Loucy (cell line): ENCODE measurements at regions not wholly inside any gene's neighbourhood (a gene's known extent, or its start where the extent isn't known, plus 50 kb on each side); places are given as distances from the start of the nearest gene placed in this dataset.

Experiments
- H2AFZ ChIP-seq: fragments of 200-600 bp; sonication (generic); 2 replicates; pipeline ENCODE4 v1.6.0; 2016; ENCODE audit warnings: antibody characterized with exemption, mild to moderate bottlenecking, low read length, moderate library complexity
- H3F3A ChIP-seq: fragments of 200-600 bp; 2 replicates; pipeline ENCODE4 v1.6.0; 2016; ENCODE audit warnings: antibody characterized with exemption, low read depth, mild to moderate bottlenecking
- H3K27me3 ChIP-seq: fragments of 200-600 bp; sonication (generic); 2 replicates; pipeline ENCODE4 v1.6.1; 2014; ENCODE audit warnings: low read length, mild to moderate bottlenecking; ENCODE audit not compliant: insufficient read depth, poor library complexity, severe bottlenecking
- H3K36me3 ChIP-seq: fragments of 200-600 bp; sonication (generic); 2 replicates; pipeline ENCODE4 v1.6.1; 2016; ENCODE audit warnings: low read length; ENCODE audit not compliant: insufficient read depth
- H3K4me1 ChIP-seq: fragments of 200-600 bp; sonication (generic); 2 replicates; pipeline ENCODE4 v1.5.1; 2014; ENCODE audit warnings: low read length, mild to moderate bottlenecking; ENCODE audit not compliant: insufficient read depth, poor library complexity, severe bottlenecking
- H3K4me2 ChIP-seq: fragments of 200-600 bp; sonication (generic); 2 replicates; pipeline ENCODE4 v1.6.0; 2014; ENCODE audit warnings: antibody characterized with exemption, low read length, low read depth, mild to moderate bottlenecking; ENCODE audit not compliant: poor library complexity, severe bottlenecking
- H3K4me3 ChIP-seq: fragments of 200-600 bp; sonication (generic); 2 replicates; pipeline ENCODE4 v1.5.1; 2014; ENCODE audit warnings: low read length, mild to moderate bottlenecking, mixed read lengths; ENCODE audit not compliant: poor library complexity, severe bottlenecking
- H3K79me2 ChIP-seq: fragments of 200-600 bp; sonication (generic); 2 replicates; pipeline ENCODE4 v1.6.1; 2014; ENCODE audit warnings: low read length; ENCODE audit not compliant: insufficient read depth
- H3K9ac ChIP-seq: fragments of 200-600 bp; sonication (generic); 2 replicates; pipeline ENCODE4 v1.6.0; 2014; ENCODE audit warnings: mild to moderate bottlenecking, low read depth, low read length, moderate library complexity; ENCODE audit not compliant: poor library complexity, severe bottlenecking
- H3K9me2 ChIP-seq: fragments of 200-600 bp; sonication (generic); replicated peaks from 2 replicates; pipeline ENCODE4 v1.6.1; 2016; ENCODE audit warnings: low read depth, low read length, mixed read lengths
- H3K9me3 ChIP-seq: fragments of 200-600 bp; sonication (generic); 2 replicates; pipeline ENCODE4 v1.6.1; 2014; ENCODE audit warnings: mild to moderate bottlenecking, antibody characterized with exemption, low read length, low read depth; ENCODE audit not compliant: insufficient read depth
- H4K20me1 ChIP-seq: fragments of 200-600 bp; sonication (generic); 2 replicates; pipeline ENCODE4 v1.6.0; 2014; ENCODE audit warnings: antibody characterized with exemption, low read length, mild to moderate bottlenecking; ENCODE audit not compliant: insufficient read depth, poor library complexity, severe bottlenecking
- CTCF ChIP-seq: fragments of 200-600 bp; sonication (generic); conservative IDR thresholded peaks from 2 replicates; pipeline ENCODE4 v1.5.1; 2014; ENCODE audit warnings: mild to moderate bottlenecking, antibody characterized with exemption, low read length
- EZH2phosphoT487 ChIP-seq: fragments of 200-600 bp; IDR thresholded peaks from 2 replicates; pipeline ENCODE4 v1.6.1; 2018; ENCODE audit warnings: antibody characterized with exemption, mild to moderate bottlenecking, moderate library complexity, borderline replicate concordance

DNA sequence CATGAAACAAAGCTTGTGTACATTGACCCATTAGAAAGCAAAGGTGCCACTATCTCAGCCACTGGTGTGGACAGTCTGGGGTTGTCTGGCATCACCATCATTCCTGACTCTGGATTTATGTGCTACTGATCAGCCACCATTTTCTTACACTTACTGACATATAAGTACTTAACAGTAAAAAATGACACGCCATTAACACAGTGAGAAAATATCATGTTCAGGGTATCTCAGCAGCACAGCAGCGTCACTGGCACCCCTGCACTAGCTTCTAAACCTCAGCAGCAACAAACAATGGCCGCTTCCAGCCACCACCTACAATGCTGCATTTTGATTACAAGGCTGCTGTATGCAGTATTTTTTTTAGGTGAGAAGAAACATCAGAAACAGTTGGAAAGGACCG is 253.4 kb upstream of the HDAC4 start:
- no peak overlapping the region for H2AFZ ChIP-seq
- no peak overlapping the region for H3K4me2 ChIP-seq
- no peak overlapping the region for H3K9ac ChIP-seq
- H3K9me3 ChIP-seq, result peaks cover 1% of the 10 kb centered on the region; the same call in 1 of the 2 replicates
- no peaks in the 10 kb centered on the region for H3K4me1 ChIP-seq
- H3K27me3 ChIP-seq, result no peaks in the 10 kb centered on the region
- TF ChIP-seq EZH2phosphoT487 (no peak), CTCF (no peak)
- no peaks in the 10 kb centered on the region for H3K79me2 ChIP-seq
- no peaks in the 10 kb centered on the region for H3K36me3 ChIP-seq
- H4K20me1 ChIP-seq, result no peaks in the 10 kb centered on the region
- no peaks in the 10 kb centered on the region for H3F3A ChIP-seq
- H3K9me2 ChIP-seq, result no peaks in the 10 kb centered on the region
- no peak overlapping the region for H3K4me3 ChIP-seq

GRCh38 chr2:239651859-239652258 is 251.0 kb upstream of the HDAC4 start:
- Histone ChIP-seq H3K36me3 (no peaks in the 10 kb centered on the region), H3K9me2 (no peaks in the 10 kb centered on the region), H3K9ac (no peak overlapping the region), H3K9me3 (peaks cover 5% of the 10 kb centered on the region; the same call in 1 of the 2 replicates), H3K27me3 (no peaks in the 10 kb centered on the region), H2AFZ (no peak overlapping the region), H3K4me2 (no peak overlapping the region), H4K20me1 (no peaks in the 10 kb centered on the region), H3F3A (no peaks in the 10 kb centered on the region), H3K4me1 (no peaks in the 10 kb centered on the region), H3K4me3 (no peak overlapping the region), H3K79me2 (no peaks in the 10 kb centered on the region)
- TF ChIP-seq CTCF (no peak), EZH2phosphoT487 (no peak)

GRCh38 chr2:239650674-239651073 is 249.9 kb upstream of the HDAC4 start:
- H3K9me2 ChIP-seq, result no peaks in the 10 kb centered on the region
- TF ChIP-seq CTCF, result no peak
- TF ChIP-seq EZH2phosphoT487, result no peak
- peaks cover 5% of the 10 kb centered on the region; the same call in 1 of the 2 replicates for H3K9me3 ChIP-seq
- no peaks in the 10 kb centered on the region for H3K27me3 ChIP-seq
- no peaks in the 10 kb centered on the region for H3K79me2 ChIP-seq
- H3K4me1 ChIP-seq, result no peaks in the 10 kb centered on the region
- no peak overlapping the region for H2AFZ ChIP-seq
- H3F3A ChIP-seq, result no peaks in the 10 kb centered on the region
- H3K9ac ChIP-seq, result no peak overlapping the region
- no peak overlapping the region for H3K4me3 ChIP-seq
- no peak overlapping the region for H3K4me2 ChIP-seq
- no peaks in the 10 kb centered on the region for H4K20me1 ChIP-seq
- H3K36me3 ChIP-seq, result no peaks in the 10 kb centered on the region
